ENCODE measurements at regions not wholly inside any gene's neighbourhood (a gene's known extent, or its start where the extent isn't known, plus 50 kb on each side); places are given as distances from the start of the nearest gene placed in this dataset.
"Not testable (repeated sequence)": the region's sequence is repeated elsewhere in the genome, so short reads cannot be mapped to it uniquely, and the experiment has no call there.

DNA sequence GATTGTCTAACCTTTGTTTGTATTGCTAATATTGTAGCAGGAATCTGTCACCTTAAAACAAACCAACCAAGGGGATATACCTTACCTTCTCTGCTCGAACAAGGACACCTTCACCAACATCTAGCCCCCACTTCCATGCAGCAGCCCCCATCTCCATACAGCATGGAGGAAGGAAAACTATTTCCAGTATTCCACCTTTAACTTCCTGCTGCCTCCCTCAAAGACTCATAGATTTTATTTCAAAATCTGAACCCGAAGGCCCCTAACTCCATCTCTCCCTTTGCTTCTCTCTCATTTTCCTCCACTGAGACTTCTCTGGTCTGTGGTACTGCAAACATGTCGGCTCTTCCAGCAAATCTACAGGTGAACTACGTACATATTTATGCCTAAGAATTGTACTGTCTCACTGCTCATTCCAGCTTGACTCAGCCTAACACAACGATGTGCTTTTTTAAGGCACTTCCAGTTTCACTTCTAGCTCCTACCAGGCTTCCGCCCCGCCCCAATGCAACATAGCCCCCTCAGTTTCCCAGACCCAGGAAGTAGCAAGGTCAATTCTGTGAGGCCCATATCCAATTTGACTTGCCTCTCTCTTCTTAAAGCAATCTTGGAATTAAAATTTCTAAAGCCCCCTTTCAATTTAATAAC, 70.7 kb upstream of the RNF38 start:
- DNase-seq (ENCODE audit: low spot score), result no peak
- in situ Hi-C loops (cut with HindIII; ENCODE audit: low sequenced_read_pairs), result no loop called here

DNA sequence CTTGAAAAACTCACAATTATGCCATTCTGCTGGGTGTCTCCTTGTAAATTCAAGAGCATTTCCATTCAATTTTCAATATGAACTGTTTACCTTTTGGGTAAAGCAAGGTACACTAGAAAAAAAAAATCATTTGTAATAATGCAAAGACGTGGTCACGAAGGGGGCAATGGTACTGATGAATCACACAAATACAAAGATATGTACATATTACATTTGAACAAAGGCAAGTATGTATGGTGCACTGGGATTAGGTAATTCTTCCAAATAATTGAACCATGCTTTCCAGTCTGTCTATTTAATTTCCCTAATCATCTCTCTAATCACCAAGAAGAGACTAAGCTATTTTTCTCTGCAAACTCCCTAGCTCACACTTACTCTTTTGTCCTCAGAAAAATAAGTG, 63.4 kb upstream of the RNF38 start:
- in situ Hi-C loops (cut with HindIII; ENCODE audit: low sequenced_read_pairs), result no loop called here
- DNase-seq (ENCODE audit: low spot score), result no peak

DNA sequence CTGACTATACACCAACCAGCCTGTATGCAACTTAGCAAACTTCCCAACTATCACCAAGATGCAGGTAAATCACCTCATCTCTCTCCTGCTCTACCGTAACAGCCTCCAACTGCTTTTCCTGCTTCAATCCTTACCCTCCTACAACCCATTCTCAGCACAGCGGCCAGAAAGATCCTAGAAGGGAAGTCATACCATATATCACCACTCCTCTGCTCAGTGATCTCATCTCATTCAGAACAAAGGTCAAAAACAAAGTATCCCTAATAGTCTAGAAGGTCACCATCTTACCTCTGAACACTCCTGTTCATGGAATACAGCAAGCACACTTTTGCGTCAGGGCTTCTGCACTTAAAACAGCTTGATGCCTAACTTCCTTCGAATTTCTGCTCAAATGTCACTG, 62.2 kb upstream of the RNF38 start:
- in situ Hi-C loops (cut with HindIII; ENCODE audit: low sequenced_read_pairs), result no loop called here
- no peak for DNase-seq (ENCODE audit: low spot score)

DNA sequence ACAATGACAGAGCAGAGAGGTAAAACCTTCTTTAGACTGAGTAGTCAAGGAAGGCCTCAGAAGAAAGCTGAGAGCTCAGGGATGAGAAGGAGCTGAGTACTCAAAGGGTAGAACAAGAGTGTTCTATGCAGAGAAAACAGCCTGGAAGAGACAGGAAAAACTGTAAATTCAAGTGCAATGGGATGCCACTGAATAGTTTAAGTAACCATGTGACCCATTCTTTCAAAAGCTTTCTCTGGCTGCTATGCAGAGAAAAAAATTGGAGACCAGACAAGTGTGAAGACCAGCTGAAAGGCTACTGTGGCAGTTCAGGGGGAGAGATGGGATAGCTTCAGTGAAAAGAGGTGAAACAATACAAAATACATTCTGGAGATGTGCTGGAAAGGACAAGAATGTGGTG, 61.3 kb upstream of the RNF38 start:
- DNase-seq (ENCODE audit: low spot score), result peak; percentile 22
- in situ Hi-C loops (cut with HindIII; ENCODE audit: low sequenced_read_pairs), result no loop called here

DNA sequence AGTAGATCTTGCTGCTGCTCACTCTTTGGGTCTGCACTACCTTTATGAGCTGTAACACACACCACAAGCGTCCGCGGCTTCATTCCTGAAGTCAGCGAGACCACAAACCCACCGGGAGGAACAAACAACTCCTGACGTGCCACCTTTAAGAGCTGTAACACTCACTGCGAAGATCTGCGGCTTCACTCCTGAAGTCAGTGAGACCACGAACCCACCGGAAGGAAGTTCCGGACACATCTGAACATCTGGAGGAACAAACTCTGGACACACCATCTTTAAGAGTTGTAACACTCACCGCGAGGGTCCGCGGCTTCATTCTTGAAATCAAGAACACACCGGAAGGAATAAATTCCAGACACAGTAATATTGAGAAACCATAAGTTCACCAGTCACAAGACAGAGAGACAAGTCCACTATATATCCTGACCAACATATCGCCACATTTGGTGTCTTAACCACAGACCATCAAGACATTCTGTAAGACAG, 58.4 kb upstream of the RNF38 start:
- DNase-seq (ENCODE audit: low spot score); in situ Hi-C loops (cut with HindIII; ENCODE audit: low sequenced_read_pairs): not testable (repeated sequence)

DNA sequence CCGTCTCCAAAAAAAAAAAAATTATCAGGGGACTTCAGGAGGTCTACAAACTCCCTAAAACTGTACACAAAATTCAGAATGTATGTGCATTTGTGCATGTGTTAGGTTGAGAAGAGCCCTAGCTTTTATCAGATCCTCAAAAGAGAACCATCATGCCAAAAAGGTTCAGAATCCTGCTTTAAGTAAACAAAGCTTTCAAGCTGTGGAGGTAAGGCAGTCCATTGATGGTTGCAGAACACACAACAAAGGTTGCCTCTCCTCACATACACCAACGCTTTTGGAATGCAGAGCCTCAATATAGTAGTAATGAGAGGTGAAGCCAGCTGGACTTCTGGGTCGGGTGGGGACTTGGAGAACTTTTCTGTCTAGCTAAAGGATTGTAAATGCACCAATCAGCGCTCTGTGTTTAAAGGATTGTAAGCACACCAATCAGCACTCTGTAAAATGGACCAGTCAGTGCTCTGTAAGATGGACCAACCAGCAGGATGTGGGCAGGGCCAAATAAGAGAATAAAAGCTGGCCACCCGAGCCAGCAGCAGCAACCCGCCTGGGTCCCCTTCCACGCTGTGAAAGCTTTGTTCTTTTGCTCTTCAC, 57.9 kb upstream of the RNF38 start:
- no peak for DNase-seq (ENCODE audit: low spot score)
- in situ Hi-C loops (cut with HindIII; ENCODE audit: low sequenced_read_pairs), result no loop called here

DNA sequence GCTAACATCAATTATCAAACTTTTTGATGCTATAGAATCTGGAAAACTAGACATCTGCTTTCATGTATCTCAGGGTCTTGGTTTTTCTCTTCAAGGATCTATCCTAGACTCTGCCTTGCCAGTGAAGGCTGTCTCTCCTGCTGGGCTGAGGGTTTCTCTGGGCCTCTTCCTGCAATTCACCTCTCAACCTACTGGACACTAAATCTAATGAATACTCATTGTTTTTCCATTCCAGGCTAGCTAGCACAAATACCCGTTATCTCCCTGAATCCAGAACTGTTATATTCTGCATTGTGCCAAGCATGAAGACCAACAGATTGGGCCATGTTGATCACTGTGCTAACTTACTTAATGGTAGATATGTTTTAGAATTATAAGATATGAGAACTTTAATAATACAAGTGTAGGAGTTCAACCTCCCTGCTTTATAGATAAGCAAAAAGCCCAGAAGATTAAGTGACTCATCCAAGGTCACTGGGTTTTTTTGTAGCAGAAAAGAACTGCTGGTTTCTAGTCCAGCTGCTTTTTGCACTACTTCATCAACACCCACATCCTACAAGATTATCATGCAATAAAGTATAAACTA, 56.5 kb upstream of the RNF38 start:
- DNase-seq (ENCODE audit: low spot score), result no peak
- in situ Hi-C loops (cut with HindIII; ENCODE audit: low sequenced_read_pairs), result no loop called here

DNA sequence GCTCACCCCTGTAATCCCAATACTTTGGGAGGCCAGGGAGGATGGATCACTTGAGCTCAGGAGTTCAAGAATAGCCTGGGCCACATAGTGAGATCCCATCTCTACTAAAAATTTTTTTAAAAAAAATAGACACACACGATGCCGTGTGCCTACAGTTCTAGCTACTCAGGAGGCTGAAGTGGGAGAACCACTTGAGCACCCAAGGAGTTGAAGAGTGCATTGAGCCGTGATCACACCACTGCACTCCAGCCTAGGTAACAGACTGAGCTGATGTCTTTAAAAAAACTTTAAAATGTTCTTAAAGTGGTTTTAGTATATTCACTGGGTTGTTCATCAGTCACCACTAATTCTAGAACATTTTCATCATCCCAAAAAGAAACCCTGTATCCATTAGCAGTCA, 51.9 kb upstream of the RNF38 start:
- in situ Hi-C loops (cut with HindIII; ENCODE audit: low sequenced_read_pairs), result no loop called here
- DNase-seq (ENCODE audit: low spot score), result no peak

DNA sequence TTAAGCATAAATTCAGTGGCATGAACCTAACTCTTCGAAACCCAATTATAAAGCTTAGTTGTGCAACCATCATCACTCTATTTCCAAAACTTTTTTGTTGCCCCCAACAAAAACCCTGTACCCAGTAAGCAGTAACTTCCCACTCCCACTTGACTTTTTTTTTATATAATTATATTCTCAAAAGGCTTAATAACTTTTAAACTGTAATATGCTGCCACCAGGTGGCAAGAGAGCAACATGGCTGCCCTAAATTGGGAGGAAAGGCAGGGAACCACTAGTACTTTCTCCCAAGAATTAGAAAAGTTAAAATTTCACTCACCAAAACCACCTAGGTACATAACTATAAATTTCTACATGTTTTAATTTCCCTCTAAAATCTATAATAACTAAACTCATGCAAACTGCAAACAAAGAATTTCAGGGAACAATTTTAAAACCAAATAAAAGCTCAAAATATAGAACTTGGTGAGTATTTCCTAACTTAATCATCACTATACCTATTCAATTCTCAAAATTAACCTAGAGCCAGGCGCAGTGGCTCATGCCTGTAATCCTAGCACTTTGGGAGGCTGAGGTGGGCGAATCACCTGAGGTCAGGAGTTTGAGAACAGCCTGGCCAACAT, 50.2 kb upstream of the RNF38 start:
- DNase-seq (ENCODE audit: low spot score), result peak; percentile 41
- in situ Hi-C loops (cut with HindIII; ENCODE audit: low sequenced_read_pairs), result no loop called here

Data from G401 (cell line).